Kidney (tissue), 13 donors: ENCODE measurements at regions not wholly inside any gene's neighbourhood (a gene's known extent, or its start where the extent isn't known, plus 50 kb on each side); places are given as distances from the start of the nearest gene placed in this dataset.
A peak's percentile ranks its signal among the peaks of the same experiment; 100 is the strongest.
"Not testable (repeated sequence)": the region's sequence is repeated elsewhere in the genome, so short reads cannot be mapped to it uniquely, and the experiment has no call there.

ENCODE experiments used
- DNase-seq, 5 donors: peaks; one replicate each; pipeline ENCODE4 v3.0.0-alpha.2; 2013 to 2020
- FAIRE-seq: peaks from 2 replicates; lab custom pipeline; 2012; peaks lifted over from hg19 to GRCh38; lab: Jason Lieb, UNC
- H3K27ac ChIP-seq, 2 donors: one replicate each; pipeline ENCODE4 v1.7.0; 2013; ENCODE audit warnings: low read depth in 2 of 2, low read length in 2 of 2, inconsistent platforms in 1 of 2
- H3K27me3 ChIP-seq: one replicate; pipeline ENCODE4 v1.7.1; 2013; ENCODE audit warnings: low read length, inconsistent platforms; ENCODE audit not compliant: control insufficient read depth, insufficient read depth
- H3K36me3 ChIP-seq, 3 donors: one replicate each; pipeline versions ENCODE4 v1.7.0 to v1.7.1; 2013; ENCODE audit warnings: low read length in 3 of 3, control low read depth in 1 of 3, inconsistent platforms in 1 of 3; ENCODE audit not compliant: insufficient read depth in 3 of 3, control insufficient read depth in 2 of 3
- H3K4me1 ChIP-seq, 3 donors: one replicate each; pipeline versions ENCODE4 v1.7.0 to v1.7.1; 2013; ENCODE audit warnings: low read length in 3 of 3, inconsistent platforms in 1 of 3, low read depth in 1 of 3; ENCODE audit not compliant: control insufficient read depth in 2 of 3, insufficient read depth in 2 of 3
- H3K4me3 ChIP-seq, 3 donors: one replicate each; pipeline versions ENCODE4 v1.7.0 to v1.8.1; 2013; ENCODE audit warnings: low read length in 3 of 3, control low read depth in 1 of 3, inconsistent platforms in 1 of 3
- H3K9ac ChIP-seq, 3 donors: one replicate each; pipeline versions ENCODE4 v1.7.0 to v1.7.1; 2013; ENCODE audit warnings: low read length in 3 of 3, control low read depth in 1 of 3, inconsistent platforms in 1 of 3
- H3K9me3 ChIP-seq, 3 donors: one replicate each; pipeline versions ENCODE4 v1.7.0 to v1.7.1; 2013; ENCODE audit warnings: low read length in 3 of 3, control low read depth in 1 of 3, inconsistent platforms in 1 of 3; ENCODE audit not compliant: control insufficient read depth in 2 of 3, insufficient read depth in 1 of 3
- CTCF ChIP-seq: IDR thresholded peaks from 3 replicates; pipeline ENCODE4 v1.5.1; 2012; ENCODE audit warnings: mild to moderate bottlenecking, moderate library complexity, borderline replicate concordance; ENCODE audit not compliant: insufficient read depth; ENCODE audit errors: extremely low read depth
- intact Hi-C: fragments of 100-400 bp; cut with DNase I; formaldehyde crosslinking; loops from one replicate; pipeline ENCODE4 v1.11.1; 2022
- donor health status: control.
- donor health status: control.
- donor health status: control.
- donor health status: control.
- donor health status: control.
- donor health status: DM: yes; HTN: yes; CAD: no.
- donor health status: Normal renal cell carcinoma (clear cell type).

- H3K9ac ChIP-seq, FAIRE-seq, H3K4me1 ChIP-seq, H3K36me3 ChIP-seq, H3K27me3 ChIP-seq, H3K9me3 ChIP-seq, H3K4me3 ChIP-seq, intact Hi-C loops, H3K27ac ChIP-seq: not testable (repeated sequence)
- peak in 1 of 5 donors; percentile 6 for DNase-seq
Observed at GRCh38 chr10:38354410-38354809, 260.3 kb downstream of the ZNF37A start.

DNA sequence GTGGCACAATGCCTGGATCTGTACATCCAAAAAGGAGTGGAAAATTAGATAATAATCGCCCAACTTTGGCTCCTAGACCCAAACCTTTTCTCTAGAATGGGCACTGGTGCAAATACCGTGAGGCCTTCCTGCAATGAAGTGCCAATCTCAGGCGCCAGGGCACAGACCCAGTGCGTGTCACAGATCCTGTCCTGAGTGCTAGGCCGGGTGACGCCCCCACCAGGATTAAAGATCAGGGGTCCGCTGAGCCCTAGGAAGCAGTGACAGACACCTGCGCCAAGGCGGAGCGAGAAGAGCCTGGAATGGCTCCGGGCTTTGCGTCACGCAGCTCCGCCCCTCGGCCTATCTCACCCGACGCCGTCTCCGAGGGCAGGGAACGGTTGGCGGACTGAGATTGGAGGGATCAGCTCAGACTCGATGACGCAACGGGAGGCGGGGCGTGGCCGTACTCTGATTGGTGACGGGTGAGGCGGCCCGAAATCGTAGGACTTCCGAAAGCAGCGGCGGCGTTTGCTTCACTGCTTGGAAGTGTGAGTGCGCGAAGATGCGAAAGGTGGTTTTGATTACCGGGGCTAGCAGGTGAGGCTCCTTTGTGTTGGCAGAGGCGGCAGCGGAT, 261.9 kb downstream of the ZNF37A start:
- Histone ChIP-seq H3K4me3 (peak overlapping the region; percentile 52 to 72 (median 62)), H3K27ac (peak overlapping the region; percentile 86 to 92), H3K9ac (peak overlapping the region in 2 of 3 donors; percentile 49 to 78)
- H3K27me3 ChIP-seq, intact Hi-C loops, H3K36me3 ChIP-seq, H3K4me1 ChIP-seq, H3K9me3 ChIP-seq: not testable (repeated sequence)
- FAIRE-seq (peak; percentile 98), DNase-seq (peak; percentile 74 to 93 (median 83))

DNA sequence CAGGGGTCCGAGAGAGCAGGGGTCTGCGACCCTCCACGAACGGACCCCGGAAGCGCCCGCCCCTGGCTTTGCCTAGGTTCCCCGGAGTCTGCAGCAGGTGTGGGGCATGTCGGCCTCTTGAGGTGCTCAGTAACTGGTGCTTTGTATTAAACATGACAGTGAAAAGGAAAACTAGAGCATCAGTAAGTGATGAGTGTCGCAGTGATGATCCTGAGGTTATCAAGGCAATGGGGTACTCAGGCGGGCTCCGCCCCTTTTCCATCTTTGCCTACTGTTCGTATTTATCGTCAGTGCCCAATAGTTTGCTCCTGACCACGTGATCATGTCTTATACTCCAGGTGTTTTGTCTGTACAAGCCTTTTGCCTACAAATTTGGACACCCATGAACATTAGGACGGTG, 262.4 kb downstream of the ZNF37A start:
- H3K27ac ChIP-seq, result peak overlapping the region in 1 of 2 donors; percentile 5
- H3K9me3 ChIP-seq, H3K4me1 ChIP-seq, H3K27me3 ChIP-seq, FAIRE-seq, intact Hi-C loops, H3K36me3 ChIP-seq: not testable (repeated sequence)
- peak overlapping the region; percentile 59 to 66 (median 61) for H3K4me3 ChIP-seq
- peak overlapping the region in 1 of 3 donors; percentile 49 for H3K9ac ChIP-seq
- DNase-seq, result peak in 3 of 5 donors; percentile 8 to 28 (median 15)

DNA sequence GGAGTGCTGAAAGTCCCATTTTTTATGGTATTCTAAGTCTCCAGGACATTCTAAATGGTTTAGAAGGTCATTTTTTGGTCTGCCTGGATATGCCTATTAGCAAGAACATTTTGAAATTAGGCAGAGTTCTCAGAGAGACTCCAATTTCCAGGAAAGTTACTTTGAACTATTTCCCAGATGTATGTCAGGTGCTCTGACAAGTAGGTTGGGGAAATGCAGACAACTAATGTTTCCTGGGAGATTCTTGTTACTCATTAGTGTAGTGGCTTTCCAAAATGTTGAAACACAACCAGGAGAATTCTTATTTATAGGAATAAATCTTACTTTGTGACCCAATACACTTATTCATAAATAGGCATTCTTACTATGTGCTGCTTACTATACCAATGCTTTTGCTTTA, 268.4 kb downstream of the ZNF37A start:
- H3K9ac ChIP-seq, H3K9me3 ChIP-seq, H3K4me3 ChIP-seq, H3K27ac ChIP-seq, H3K4me1 ChIP-seq, intact Hi-C loops, FAIRE-seq, DNase-seq, H3K36me3 ChIP-seq, H3K27me3 ChIP-seq: not testable (repeated sequence)

- H3K9ac ChIP-seq, H3K27me3 ChIP-seq, H3K4me1 ChIP-seq, DNase-seq, H3K27ac ChIP-seq, H3K4me3 ChIP-seq, H3K36me3 ChIP-seq, intact Hi-C loops, H3K9me3 ChIP-seq, FAIRE-seq: not testable (repeated sequence)
Observed at GRCh38 chr10:38364073-38364472, 269.9 kb downstream of the ZNF37A start.

DNA sequence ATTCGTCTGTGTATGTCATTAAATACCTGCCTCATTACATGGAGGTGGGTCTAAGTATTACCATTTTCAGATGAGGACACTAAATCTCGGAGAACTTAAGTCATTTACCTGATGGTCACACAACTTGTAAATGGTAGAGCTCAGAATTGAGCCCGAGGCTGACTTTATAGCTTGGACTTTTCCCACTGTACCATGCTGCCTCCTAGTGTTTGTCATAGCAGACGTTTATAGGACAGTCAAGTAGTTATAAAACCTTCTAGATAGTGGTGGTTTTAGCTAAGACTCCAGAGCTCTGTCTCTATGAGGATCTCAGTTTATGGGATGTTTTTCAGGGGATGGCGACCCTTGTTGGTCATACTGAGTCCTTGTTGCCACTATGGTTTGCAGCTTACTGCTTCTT, 271.8 kb downstream of the ZNF37A start:
- intact Hi-C loops, H3K27ac ChIP-seq, H3K4me3 ChIP-seq, H3K4me1 ChIP-seq, FAIRE-seq, H3K27me3 ChIP-seq, H3K9ac ChIP-seq, H3K9me3 ChIP-seq, H3K36me3 ChIP-seq: not testable (repeated sequence)
- peak in 3 of 5 donors; percentile 25 to 50 (median 31) for DNase-seq
- TF ChIP-seq CTCF, result peak; percentile 38

DNA sequence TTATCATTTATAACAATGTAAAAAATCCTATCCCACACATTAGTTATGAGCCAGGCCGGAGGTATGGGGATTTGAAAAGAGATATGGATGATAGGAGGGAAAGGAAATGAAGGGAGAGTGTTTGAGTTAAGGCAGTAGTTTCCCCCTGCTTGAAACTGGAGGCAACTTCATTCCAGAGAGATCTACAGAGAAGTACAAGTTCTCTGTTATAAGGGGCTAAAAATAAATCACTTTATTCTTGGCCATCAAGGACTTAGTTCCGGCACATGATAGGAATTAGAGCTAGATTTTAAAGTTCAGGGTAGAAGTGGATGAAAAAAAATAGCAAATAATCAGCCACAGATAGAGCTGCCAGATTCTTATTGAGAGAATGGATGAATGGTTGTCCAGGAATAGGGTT, 289.7 kb downstream of the ZNF37A start:
- H3K27ac ChIP-seq, H3K9ac ChIP-seq, FAIRE-seq, H3K9me3 ChIP-seq, DNase-seq, intact Hi-C loops, H3K4me3 ChIP-seq, H3K36me3 ChIP-seq, H3K4me1 ChIP-seq, H3K27me3 ChIP-seq: not testable (repeated sequence)

DNA sequence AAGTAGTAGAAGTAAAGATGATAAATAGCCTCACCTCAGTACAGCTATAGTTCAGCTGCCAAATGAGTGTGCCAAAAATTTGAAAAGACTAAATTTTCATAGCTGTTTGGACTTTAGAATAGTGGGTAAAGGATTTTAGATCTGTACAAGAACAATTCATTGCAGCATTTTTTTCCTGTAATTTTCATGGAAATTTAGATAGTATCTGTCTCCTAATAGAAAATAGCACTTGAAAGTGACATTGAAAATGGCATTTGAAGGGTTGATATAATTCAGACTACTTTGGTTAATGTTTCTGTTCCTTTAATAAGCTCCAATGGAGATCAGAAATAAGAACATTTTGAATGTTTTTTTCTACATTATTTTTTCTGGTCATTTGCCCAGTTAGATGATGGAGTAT, 292.7 kb downstream of the ZNF37A start:
- H3K27me3 ChIP-seq, H3K9ac ChIP-seq, H3K9me3 ChIP-seq, H3K4me1 ChIP-seq, H3K27ac ChIP-seq, intact Hi-C loops, FAIRE-seq, H3K36me3 ChIP-seq, DNase-seq, H3K4me3 ChIP-seq: not testable (repeated sequence)
